CD8-positive, alpha-beta memory T cell (primary cell): ENCODE measurements at regions not wholly inside any gene's neighbourhood (a gene's known extent, or its start where the extent isn't known, plus 50 kb on each side); places are given as distances from the start of the nearest gene placed in this dataset.
"Not testable (repeated sequence)": the region's sequence is repeated elsewhere in the genome, so short reads cannot be mapped to it uniquely, and the experiment has no call there.

Experiments used
- CTCF ChIA-PET: fragments of 350-600 bp; sonication (Branson Sonifier 250); formaldehyde crosslinking; loops from one replicate; lab custom pipeline; 2021; ENCODE audit warnings: antibody characterized with exemption; lab: Charles Lee
- POLR2A ChIA-PET: fragments of 350-600 bp; sonication (Branson Sonifier 250); formaldehyde crosslinking; loops from one replicate; lab custom pipeline; 2021; ENCODE audit warnings: antibody characterized with exemption; lab: Charles Lee
- DNase-seq, 5 donors: peaks; one replicate each; pipeline versions ENCODE4 v3.0.0 to v3.0.0-alpha.2; 2020 to 2022; ENCODE audit warnings: mixed read lengths in 1 of 5
- H3K27ac ChIP-seq: one replicate; pipeline ENCODE4 v1.7.0; 2013; ENCODE audit warnings: low read depth, mild to moderate bottlenecking, low read length, moderate library complexity
- H3K27me3 ChIP-seq: 2 replicates; pipeline ENCODE4 v1.7.0; 2013; ENCODE audit warnings: low read length, mild to moderate bottlenecking; ENCODE audit not compliant: insufficient read depth, poor library complexity, severe bottlenecking
- H3K36me3 ChIP-seq: 2 replicates; pipeline ENCODE4 v1.7.0; 2013; ENCODE audit warnings: mild to moderate bottlenecking, low read length, moderate library complexity; ENCODE audit not compliant: insufficient read depth
- H3K4me1 ChIP-seq: 2 replicates; pipeline ENCODE4 v1.7.0; 2013; ENCODE audit warnings: mild to moderate bottlenecking, low read length, moderate library complexity; ENCODE audit not compliant: insufficient read depth
- H3K4me3 ChIP-seq: 2 replicates; pipeline ENCODE4 v1.7.0; 2013; ENCODE audit warnings: mild to moderate bottlenecking, low read length
- H3K9me3 ChIP-seq: 2 replicates; pipeline ENCODE4 v1.7.0; 2013; ENCODE audit warnings: mild to moderate bottlenecking, low read length
- H3K27ac Mint-ChIP-seq, 8 donors: one replicate each; pipeline ENCODE4 v1.8.0; 2020 to 2021; ENCODE audit warnings: mixed read lengths in 8 of 8, mild to moderate bottlenecking in 6 of 8, inconsistent platforms in 3 of 8, moderate library complexity in 3 of 8
- H3K27me3 Mint-ChIP-seq, 2 donors: one replicate each; pipeline ENCODE4 v1.8.0; 2020 to 2021; ENCODE audit warnings: mixed read lengths in 2 of 2, mild to moderate bottlenecking in 1 of 2, moderate library complexity in 1 of 2
- H3K36me3 Mint-ChIP-seq, 3 donors: one replicate each; pipeline ENCODE4 v1.8.0; 2020 to 2021; ENCODE audit warnings: mixed read lengths in 3 of 3, inconsistent platforms in 1 of 3, mild to moderate bottlenecking in 1 of 3
- H3K4me1 Mint-ChIP-seq, 3 donors: one replicate each; pipeline ENCODE4 v1.8.0; 2020 to 2021; ENCODE audit warnings: mixed read lengths in 3 of 3, inconsistent platforms in 1 of 3, mild to moderate bottlenecking in 1 of 3
- H3K4me3 Mint-ChIP-seq, 7 donors: one replicate each; pipeline ENCODE4 v1.8.0; 2020 to 2021; ENCODE audit warnings: mixed read lengths in 7 of 7, mild to moderate bottlenecking in 6 of 7, moderate library complexity in 4 of 7, inconsistent platforms in 2 of 7
- H3K9me3 Mint-ChIP-seq, 5 donors: one replicate each; pipeline ENCODE4 v1.8.0; 2020 to 2022; ENCODE audit warnings: mixed read lengths in 5 of 5, mild to moderate bottlenecking in 3 of 5, moderate library complexity in 2 of 5, inconsistent platforms in 1 of 5

- no peaks in the 10 kb centered on the region for H3K27me3 ChIP-seq
- H3K9me3 ChIP-seq, result no peaks in the 10 kb centered on the region
- Mint-ChIP-seq H3K36me3 (no peaks in the 10 kb centered on the region), H3K27me3 (no peaks in the 10 kb centered on the region), H3K27ac (no peak overlapping the region), H3K4me1 (no peaks in the 10 kb centered on the region), H3K4me3 (no peak overlapping the region), H3K9me3 (peaks cover 2 to 13% (median 4%) of the 10 kb centered on the region in 5 donors)
- no peak overlapping the region for H3K27ac ChIP-seq
- no peaks in the 10 kb centered on the region for H3K36me3 ChIP-seq
- DNase-seq, result no peak
- ChIA-PET CTCF (no interaction called here), POLR2A (no interaction called here)
- H3K4me3 ChIP-seq, result no peak overlapping the region
- H3K4me1 ChIP-seq, result no peaks in the 10 kb centered on the region
These were observed 402.2 kb upstream of the AADAT start for GRCh38 chr4:170491981-170492380.

- H3K27me3 ChIP-seq, result no peaks in the 10 kb centered on the region
- Mint-ChIP-seq H3K36me3 (no peaks in the 10 kb centered on the region), H3K27me3 (no peaks in the 10 kb centered on the region), H3K4me3 (no peak overlapping the region), H3K9me3 (peaks cover 2 to 11% (median 2%) of the 10 kb centered on the region in 5 donors), H3K27ac (no peak overlapping the region), H3K4me1 (no peaks in the 10 kb centered on the region)
- no peak overlapping the region for H3K27ac ChIP-seq
- H3K4me3 ChIP-seq, result no peak overlapping the region
- H3K36me3 ChIP-seq, result no peaks in the 10 kb centered on the region
- no peaks in the 10 kb centered on the region for H3K9me3 ChIP-seq
- DNase-seq, result no peak
- ChIA-PET CTCF (no interaction called here), POLR2A (no interaction called here)
- H3K4me1 ChIP-seq, result no peaks in the 10 kb centered on the region
These were observed 386.6 kb upstream of the AADAT start for GRCh38 chr4:170476351-170476750.

- H3K36me3 ChIP-seq, result no peaks in the 10 kb centered on the region
- peaks cover 2 to 15% (median 9%) of the 10 kb centered on the region in 5 donors for H3K9me3 Mint-ChIP-seq
- POLR2A ChIA-PET, result no interaction called here
- H3K27me3 Mint-ChIP-seq, result no peaks in the 10 kb centered on the region
- H3K4me1 ChIP-seq, result no peaks in the 10 kb centered on the region
- no peak overlapping the region for H3K4me3 ChIP-seq
- no peaks in the 10 kb centered on the region for H3K36me3 Mint-ChIP-seq
- H3K9me3 ChIP-seq, result no peaks in the 10 kb centered on the region
- no peak for DNase-seq
- H3K4me3 Mint-ChIP-seq, result no peak overlapping the region
- no peak overlapping the region for H3K27ac Mint-ChIP-seq
- H3K27ac ChIP-seq, result no peak overlapping the region
- H3K4me1 Mint-ChIP-seq, result no peaks in the 10 kb centered on the region
- H3K27me3 ChIP-seq, result no peaks in the 10 kb centered on the region
- CTCF ChIA-PET, result no interaction called here
These were observed 375.7 kb upstream of the AADAT start for GRCh38 chr4:170465429-170465828.

- H3K4me1 ChIP-seq, result no peaks in the 10 kb centered on the region
- Mint-ChIP-seq H3K4me1 (no peaks in the 10 kb centered on the region), H3K27ac (no peak overlapping the region), H3K27me3 (no peaks in the 10 kb centered on the region), H3K36me3 (no peaks in the 10 kb centered on the region), H3K4me3 (no peak overlapping the region), H3K9me3 (peaks cover 2 to 13% (median 8%) of the 10 kb centered on the region in 5 donors)
- H3K36me3 ChIP-seq, result no peaks in the 10 kb centered on the region
- DNase-seq, result no peak
- no peaks in the 10 kb centered on the region for H3K9me3 ChIP-seq
- CTCF ChIA-PET, result no interaction called here
- H3K4me3 ChIP-seq, result no peak overlapping the region
- no peaks in the 10 kb centered on the region for H3K27me3 ChIP-seq
- no peak overlapping the region for H3K27ac ChIP-seq
- POLR2A ChIA-PET, result no interaction called here
These were observed 374.9 kb upstream of the AADAT start for GRCh38 chr4:170464614-170465197.

GRCh38 chr4:170446782-170447181 lies 357.0 kb upstream of the AADAT start:
- H3K9me3 ChIP-seq, result no peaks in the 10 kb centered on the region
- peaks cover 0 to 16% (median 4%) of the 10 kb centered on the region in 5 donors for H3K9me3 Mint-ChIP-seq
- H3K27me3 Mint-ChIP-seq, result no peaks in the 10 kb centered on the region
- POLR2A ChIA-PET, result no interaction called here
- CTCF ChIA-PET, result no interaction called here
- H3K4me1 ChIP-seq, result no peaks in the 10 kb centered on the region
- H3K4me1 Mint-ChIP-seq, result no peaks in the 10 kb centered on the region
- H3K4me3 Mint-ChIP-seq, result no peak overlapping the region
- no peaks in the 10 kb centered on the region for H3K27me3 ChIP-seq
- DNase-seq, result no peak
- H3K27ac ChIP-seq, result no peak overlapping the region
- H3K36me3 Mint-ChIP-seq, result no peaks in the 10 kb centered on the region
- no peak overlapping the region for H3K27ac Mint-ChIP-seq
- H3K36me3 ChIP-seq, result no peaks in the 10 kb centered on the region
- no peak overlapping the region for H3K4me3 ChIP-seq

GRCh38 chr4:170441146-170441545 lies 351.4 kb upstream of the AADAT start:
- H3K36me3 ChIP-seq, H3K4me3 Mint-ChIP-seq, POLR2A ChIA-PET, H3K4me1 ChIP-seq, H3K27me3 Mint-ChIP-seq, H3K4me1 Mint-ChIP-seq, H3K27ac ChIP-seq, H3K9me3 ChIP-seq, DNase-seq, CTCF ChIA-PET, H3K4me3 ChIP-seq, H3K27ac Mint-ChIP-seq, H3K27me3 ChIP-seq, H3K36me3 Mint-ChIP-seq: not testable (repeated sequence)
- peaks cover 1 to 16% (median 8%) of the 10 kb centered on the region in 5 donors for H3K9me3 Mint-ChIP-seq

GRCh38 chr4:170428929-170429328 lies 339.2 kb upstream of the AADAT start:
- H3K4me3 ChIP-seq, result no peak overlapping the region
- no peaks in the 10 kb centered on the region for H3K27me3 ChIP-seq
- ChIA-PET CTCF (no interaction called here), POLR2A (no interaction called here)
- no peaks in the 10 kb centered on the region for H3K9me3 ChIP-seq
- no peaks in the 10 kb centered on the region for H3K4me1 ChIP-seq
- Mint-ChIP-seq H3K36me3 (no peaks in the 10 kb centered on the region), H3K27me3 (no peaks in the 10 kb centered on the region), H3K4me3 (no peak overlapping the region), H3K4me1 (no peaks in the 10 kb centered on the region), H3K9me3 (peaks cover 3 to 9% (median 5%) of the 10 kb centered on the region in 5 donors), H3K27ac (no peak overlapping the region)
- DNase-seq, result no peak
- H3K27ac ChIP-seq, result no peak overlapping the region
- H3K36me3 ChIP-seq, result no peaks in the 10 kb centered on the region

- Histone ChIP-seq H3K4me3 (no peak overlapping the region), H3K4me1 (no peaks in the 10 kb centered on the region), H3K36me3 (no peaks in the 10 kb centered on the region), H3K9me3 (no peaks in the 10 kb centered on the region), H3K27me3 (no peaks in the 10 kb centered on the region), H3K27ac (no peak overlapping the region)
- Mint-ChIP-seq H3K27ac (no peak overlapping the region), H3K9me3 (peaks cover 0 to 10% (median 4%) of the 10 kb centered on the region in 5 donors), H3K27me3 (no peaks in the 10 kb centered on the region), H3K4me1 (no peaks in the 10 kb centered on the region), H3K36me3 (no peaks in the 10 kb centered on the region), H3K4me3 (no peak overlapping the region)
- ChIA-PET CTCF (no interaction called here), POLR2A (no interaction called here)
- no peak for DNase-seq
These were observed 335.9 kb upstream of the AADAT start for GRCh38 chr4:170425521-170426143.
